BJ (cell line): ENCODE measurements at regions not wholly inside any gene's neighbourhood (a gene's known extent, or its start where the extent isn't known, plus 50 kb on each side); places are given as distances from the start of the nearest gene placed in this dataset.

Experiments
- CTCF ChIA-PET: fragments of 350-600 bp; formaldehyde crosslinking; extraction: SDS; loops from one replicate; lab custom pipeline; 2021; ENCODE audit warnings: antibody characterized with exemption, inconsistent platforms; lab: Yijun Ruan, JAX
- POLR2A ChIA-PET: fragments of 300-600 bp; sonication (Branson Sonifier 250); formaldehyde crosslinking; extraction: SDS; loops from one replicate; lab custom pipeline; 2021; ENCODE audit warnings: antibody characterized with exemption; lab: Charles Lee
- DNase-seq: peaks from one replicate; pipeline ENCODE4 v3.0.0-alpha.2; 2011; ENCODE audit warnings: low read depth
- H3K27me3 ChIP-seq: 2 replicates; pipeline ENCODE4 v1.6.0; 2011; ENCODE audit warnings: low read length; ENCODE audit not compliant: control insufficient read depth, insufficient read depth
- H3K36me3 ChIP-seq: 2 replicates; pipeline ENCODE4 v1.5.1; 2011; ENCODE audit warnings: low read length; ENCODE audit not compliant: control insufficient read depth, insufficient read depth
- H3K4me3 ChIP-seq: 2 replicates; pipeline ENCODE4 v1.5.1; 2011; ENCODE audit warnings: low read depth, mild to moderate bottlenecking, control low read depth, low read length
- TF ChIP-seq, protein P1 (sequence below): IDR thresholded peaks from 2 replicates; pipeline ENCODE4 v1.5.1; 2011; ENCODE audit warnings: low read depth, mild to moderate bottlenecking, control low read depth, inconsistent platforms, low read length, moderate library complexity; ENCODE audit not compliant: insufficient read depth

- H3K36me3 ChIP-seq, result no peaks in the 10 kb centered on the region
- TF ChIP-seq, protein P1, sequence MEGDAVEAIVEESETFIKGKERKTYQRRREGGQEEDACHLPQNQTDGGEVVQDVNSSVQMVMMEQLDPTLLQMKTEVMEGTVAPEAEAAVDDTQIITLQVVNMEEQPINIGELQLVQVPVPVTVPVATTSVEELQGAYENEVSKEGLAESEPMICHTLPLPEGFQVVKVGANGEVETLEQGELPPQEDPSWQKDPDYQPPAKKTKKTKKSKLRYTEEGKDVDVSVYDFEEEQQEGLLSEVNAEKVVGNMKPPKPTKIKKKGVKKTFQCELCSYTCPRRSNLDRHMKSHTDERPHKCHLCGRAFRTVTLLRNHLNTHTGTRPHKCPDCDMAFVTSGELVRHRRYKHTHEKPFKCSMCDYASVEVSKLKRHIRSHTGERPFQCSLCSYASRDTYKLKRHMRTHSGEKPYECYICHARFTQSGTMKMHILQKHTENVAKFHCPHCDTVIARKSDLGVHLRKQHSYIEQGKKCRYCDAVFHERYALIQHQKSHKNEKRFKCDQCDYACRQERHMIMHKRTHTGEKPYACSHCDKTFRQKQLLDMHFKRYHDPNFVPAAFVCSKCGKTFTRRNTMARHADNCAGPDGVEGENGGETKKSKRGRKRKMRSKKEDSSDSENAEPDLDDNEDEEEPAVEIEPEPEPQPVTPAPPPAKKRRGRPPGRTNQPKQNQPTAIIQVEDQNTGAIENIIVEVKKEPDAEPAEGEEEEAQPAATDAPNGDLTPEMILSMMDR, result no peak
- ChIA-PET POLR2A (no interaction called here), CTCF (no interaction called here)
- H3K4me3 ChIP-seq, result no peak overlapping the region
- no peaks in the 10 kb centered on the region for H3K27me3 ChIP-seq
- no peak for DNase-seq
Measured at GRCh38 chr18:46350598-46351159, 246.5 kb downstream of the HAUS1 start.

DNA sequence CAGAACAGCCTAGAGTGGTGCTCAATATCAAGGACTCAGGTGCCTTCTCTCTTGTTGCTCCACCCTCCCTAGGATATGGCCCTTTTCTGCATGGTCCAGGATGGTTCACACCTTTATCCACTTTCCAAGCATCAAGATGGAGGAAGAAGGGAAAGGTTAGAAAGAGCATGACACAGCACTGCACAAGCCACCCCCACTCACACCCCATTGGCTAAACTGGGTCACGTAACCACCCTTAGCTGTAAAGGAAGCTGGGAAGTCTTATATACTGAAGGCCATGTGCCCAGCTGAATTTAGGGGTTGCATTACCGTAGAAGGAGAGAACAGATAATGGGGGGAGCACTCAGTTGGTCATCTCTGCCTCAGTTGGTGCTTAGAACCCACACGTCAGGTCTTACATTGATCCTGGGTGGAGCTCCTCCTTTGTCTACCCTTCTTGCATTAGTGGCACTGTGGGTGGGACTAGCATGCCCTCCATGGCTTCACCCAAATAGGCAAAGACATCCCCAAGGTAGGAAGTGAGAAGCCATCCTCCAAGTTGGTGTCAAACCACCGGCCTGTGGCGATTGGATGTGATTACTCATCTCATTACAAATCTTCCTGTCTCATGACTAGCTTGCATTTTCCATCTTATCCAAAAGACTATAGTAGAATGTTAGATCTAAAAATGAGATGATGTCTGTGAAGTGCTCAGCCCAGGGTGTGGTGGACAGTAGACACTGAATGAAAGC, 248.5 kb downstream of the HAUS1 start:
- no peaks in the 10 kb centered on the region for H3K36me3 ChIP-seq
- no peak for DNase-seq
- H3K27me3 ChIP-seq, result 0 out of 2 replicates have a peak, but pooled peaks cover 2% of the 10 kb centered on the region
- ChIA-PET CTCF (interaction anchor here (0.6 kb wide), 1 partner anchor 35 kb away, joined by 3 read pairs; no protein-coding TSS in a partner anchor), POLR2A (no interaction called here)
- H3K4me3 ChIP-seq, result no peak overlapping the region
- TF ChIP-seq, protein P1, result no peak

DNA sequence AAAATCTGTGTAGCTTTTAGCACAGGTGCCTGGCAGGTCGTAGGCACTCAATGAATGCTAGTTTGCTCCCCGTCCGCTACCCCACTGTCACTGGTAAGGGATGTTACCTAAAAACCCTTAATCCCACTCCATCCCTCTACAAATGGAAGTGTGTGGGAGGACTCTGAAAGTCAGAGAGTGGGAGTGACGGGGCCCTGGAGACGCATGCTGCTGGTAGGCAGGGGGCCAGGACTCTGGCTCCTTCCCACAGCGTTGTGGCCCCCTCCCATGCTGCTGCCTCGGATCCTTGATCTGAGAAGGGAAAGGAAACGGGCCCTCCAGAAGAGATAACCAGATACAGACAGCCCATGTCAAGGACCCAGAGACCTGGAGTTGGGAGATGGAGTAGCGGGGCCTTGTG, 249.3 kb downstream of the HAUS1 start:
- no peaks in the 10 kb centered on the region for H3K36me3 ChIP-seq
- no peak for DNase-seq
- no peak overlapping the region for H3K4me3 ChIP-seq
- 0 out of 2 replicates have a peak, but pooled peaks cover 2% of the 10 kb centered on the region for H3K27me3 ChIP-seq
- CTCF ChIA-PET, result interaction anchor here (1.2 kb wide), 1 partner anchor 180 kb away, joined by 3 read pairs; a partner anchor contains a TSS
- TF ChIP-seq, protein P1, result no peak
- POLR2A ChIA-PET, result no interaction called here

- TF ChIP-seq, protein P1, result no peak
- no peaks in the 10 kb centered on the region for H3K36me3 ChIP-seq
- H3K4me3 ChIP-seq, result no peak overlapping the region
- no peak for DNase-seq
- POLR2A ChIA-PET, result no interaction called here
- CTCF ChIA-PET, result no interaction called here
- 0 out of 2 replicates have a peak, but pooled peaks cover 2% of the 10 kb centered on the region for H3K27me3 ChIP-seq
Measured at GRCh38 chr18:46356278-46357033, 252.3 kb downstream of the HAUS1 start.
